Fibroblast of lung (primary cell): ENCODE measurements at regions not wholly inside any gene's neighbourhood (a gene's known extent, or its start where the extent isn't known, plus 50 kb on each side); places are given as distances from the start of the nearest gene placed in this dataset.
"Not testable (repeated sequence)": the region's sequence is repeated elsewhere in the genome, so short reads cannot be mapped to it uniquely, and the experiment has no call there.

Experiments used
- EZH2 ChIP-seq: IDR thresholded peaks from 2 replicates; pipeline ENCODE4 v1.5.1; 2012; ENCODE audit warnings: low read length, control low read depth, mild to moderate bottlenecking; ENCODE audit errors: missing control alignments
- TF ChIP-seq, protein P1 (sequence below), 2 donors: IDR thresholded peaks in 1 of 2; conservative IDR thresholded peaks in 1 of 2; 1 replicate in 1 of 2; 2 replicates in 1 of 2; pipeline ENCODE4 v1.5.1; 2011 to 2012; ENCODE audit warnings: low read length in 2 of 2, control low read depth in 1 of 2, inconsistent platforms in 1 of 2, low read depth in 1 of 2, mild to moderate bottlenecking in 1 of 2

DNA sequence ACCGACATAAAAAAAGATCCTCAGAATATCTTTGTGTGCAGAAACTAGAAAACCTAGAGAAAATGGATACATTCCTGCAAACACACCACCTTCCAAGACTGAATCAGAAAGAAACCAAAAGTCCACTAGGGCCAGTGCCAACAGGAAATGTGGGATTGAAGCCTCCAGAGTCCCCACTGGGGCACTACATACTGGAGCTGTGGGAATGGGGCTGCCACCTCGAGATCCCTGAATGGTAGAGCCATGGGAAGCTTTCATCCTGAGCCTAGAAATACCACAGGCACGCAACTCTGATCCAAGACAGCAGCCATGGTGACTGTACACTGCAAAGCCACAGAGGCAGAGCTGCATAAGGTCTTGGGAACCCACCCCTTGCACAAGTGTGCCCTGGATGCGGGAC lies 111.6 kb upstream of the TPTE start:
- TF ChIP-seq, protein P1, sequence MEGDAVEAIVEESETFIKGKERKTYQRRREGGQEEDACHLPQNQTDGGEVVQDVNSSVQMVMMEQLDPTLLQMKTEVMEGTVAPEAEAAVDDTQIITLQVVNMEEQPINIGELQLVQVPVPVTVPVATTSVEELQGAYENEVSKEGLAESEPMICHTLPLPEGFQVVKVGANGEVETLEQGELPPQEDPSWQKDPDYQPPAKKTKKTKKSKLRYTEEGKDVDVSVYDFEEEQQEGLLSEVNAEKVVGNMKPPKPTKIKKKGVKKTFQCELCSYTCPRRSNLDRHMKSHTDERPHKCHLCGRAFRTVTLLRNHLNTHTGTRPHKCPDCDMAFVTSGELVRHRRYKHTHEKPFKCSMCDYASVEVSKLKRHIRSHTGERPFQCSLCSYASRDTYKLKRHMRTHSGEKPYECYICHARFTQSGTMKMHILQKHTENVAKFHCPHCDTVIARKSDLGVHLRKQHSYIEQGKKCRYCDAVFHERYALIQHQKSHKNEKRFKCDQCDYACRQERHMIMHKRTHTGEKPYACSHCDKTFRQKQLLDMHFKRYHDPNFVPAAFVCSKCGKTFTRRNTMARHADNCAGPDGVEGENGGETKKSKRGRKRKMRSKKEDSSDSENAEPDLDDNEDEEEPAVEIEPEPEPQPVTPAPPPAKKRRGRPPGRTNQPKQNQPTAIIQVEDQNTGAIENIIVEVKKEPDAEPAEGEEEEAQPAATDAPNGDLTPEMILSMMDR (conservative IDR thresholded peaks at IDR 0.05 in 1 of 2, IDR thresholded peaks at IDR 0.05 in 1 of 2; ENCODE audit: low read depth in 1 of 2, low read length in 2 of 2): not testable (repeated sequence)
- TF ChIP-seq EZH2: not testable (repeated sequence)
